NCI-H2227 (cell line): ENCODE measurements at regions not wholly inside any gene's neighbourhood (a gene's known extent, or its start where the extent isn't known, plus 50 kb on each side); places are given as distances from the start of the nearest gene placed in this dataset.

Experiments used
- DNase-seq: peaks from one replicate; lab custom pipeline; 2025; ENCODE audit not compliant: unreplicated experiment; lab: John Stamatoyannopoulos, UW

- DNase-seq, result no peak
Measured at GRCh38 chr16:62657116-62657515, 620.9 kb upstream of the CDH8 start.

GRCh38 chr16:62652441-62653120, 616.3 kb upstream of the CDH8 start:
- no peak for DNase-seq

- DNase-seq, result no peak
Measured at GRCh38 chr16:62648256-62648655, 612.0 kb upstream of the CDH8 start.

- no peak for DNase-seq
Measured at GRCh38 chr16:62644030-62644812, 608.0 kb upstream of the CDH8 start.

GRCh38 chr16:62642677-62643076, 606.4 kb upstream of the CDH8 start:
- DNase-seq, result no peak

- no peak for DNase-seq
Measured at GRCh38 chr16:62639890-62640289, 603.7 kb upstream of the CDH8 start.

GRCh38 chr16:62638964-62639870, 603.0 kb upstream of the CDH8 start:
- DNase-seq, result no peak

- no peak for DNase-seq
Measured at GRCh38 chr16:62638324-62638911, 602.2 kb upstream of the CDH8 start.

- DNase-seq, result no peak
Measured at GRCh38 chr16:62625326-62625725, 589.1 kb upstream of the CDH8 start.

- no peak for DNase-seq
Measured at GRCh38 chr16:62620275-62620674, 584.0 kb upstream of the CDH8 start.

- no peak for DNase-seq
Measured at GRCh38 chr16:62615526-62615925, 579.3 kb upstream of the CDH8 start.

- DNase-seq, result no peak
Measured at GRCh38 chr16:62610291-62610690, 574.1 kb upstream of the CDH8 start.

- no peak for DNase-seq
Measured at GRCh38 chr16:62602790-62603189, 566.6 kb upstream of the CDH8 start.

- no peak for DNase-seq
Measured at GRCh38 chr16:62597875-62598274, 561.6 kb upstream of the CDH8 start.

- no peak for DNase-seq
Measured at GRCh38 chr16:62596584-62596983, 560.3 kb upstream of the CDH8 start.

- no peak for DNase-seq
Measured at GRCh38 chr16:62596125-62596524, 559.9 kb upstream of the CDH8 start.

- no peak for DNase-seq
Measured at GRCh38 chr16:62586128-62586862, 550.1 kb upstream of the CDH8 start.

- no peak for DNase-seq
Measured at GRCh38 chr16:62585041-62585545, 548.9 kb upstream of the CDH8 start.

GRCh38 chr16:62583414-62583813, 547.2 kb upstream of the CDH8 start:
- DNase-seq, result no peak

GRCh38 chr16:62573466-62573865, 537.2 kb upstream of the CDH8 start:
- no peak for DNase-seq
